Ecto neural progenitor cell (in vitro differentiated cells): ENCODE measurements at regions not wholly inside any gene's neighbourhood (a gene's known extent, or its start where the extent isn't known, plus 50 kb on each side); places are given as distances from the start of the nearest gene placed in this dataset.
"Not testable (repeated sequence)": the region's sequence is repeated elsewhere in the genome, so short reads cannot be mapped to it uniquely, and the experiment has no call there.

Experiments
- DNase-seq: peaks from one replicate; pipeline ENCODE4 v3.0.0-alpha.2; 2018; ENCODE audit warnings: low spot score

GRCh38 chr17:54194268-54194667 lies 371.5 kb downstream of the KIF2B start:
- DNase-seq, result no peak

- no peak for DNase-seq
These were observed 374.0 kb downstream of the KIF2B start for GRCh38 chr17:54196751-54197150.

DNA sequence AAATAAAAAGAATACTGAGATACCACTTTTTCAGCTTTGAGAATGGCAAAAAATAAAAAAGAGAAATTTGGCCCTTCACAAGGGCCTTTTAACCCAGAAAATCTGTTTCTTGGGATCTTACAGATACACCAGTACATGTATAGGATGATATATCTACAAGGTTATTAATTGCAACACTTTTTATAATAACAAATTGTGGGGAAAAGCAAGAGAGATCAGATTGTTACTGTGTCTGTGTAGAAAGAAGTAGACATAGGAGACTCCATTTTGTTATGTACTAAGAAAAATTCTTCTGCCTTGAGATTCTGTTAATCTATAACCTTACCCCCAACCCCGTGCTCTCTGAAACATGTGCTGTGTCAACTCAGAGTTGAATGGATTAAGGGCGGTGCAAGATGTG lies 378.7 kb downstream of the KIF2B start:
- not testable (repeated sequence) for DNase-seq

- DNase-seq, result no peak
These were observed 398.1 kb downstream of the KIF2B start for GRCh38 chr17:54220829-54221228.

GRCh38 chr17:54221499-54221898 lies 398.8 kb downstream of the KIF2B start:
- no peak for DNase-seq

GRCh38 chr17:54235571-54235970 lies 412.8 kb downstream of the KIF2B start:
- no peak for DNase-seq

DNA sequence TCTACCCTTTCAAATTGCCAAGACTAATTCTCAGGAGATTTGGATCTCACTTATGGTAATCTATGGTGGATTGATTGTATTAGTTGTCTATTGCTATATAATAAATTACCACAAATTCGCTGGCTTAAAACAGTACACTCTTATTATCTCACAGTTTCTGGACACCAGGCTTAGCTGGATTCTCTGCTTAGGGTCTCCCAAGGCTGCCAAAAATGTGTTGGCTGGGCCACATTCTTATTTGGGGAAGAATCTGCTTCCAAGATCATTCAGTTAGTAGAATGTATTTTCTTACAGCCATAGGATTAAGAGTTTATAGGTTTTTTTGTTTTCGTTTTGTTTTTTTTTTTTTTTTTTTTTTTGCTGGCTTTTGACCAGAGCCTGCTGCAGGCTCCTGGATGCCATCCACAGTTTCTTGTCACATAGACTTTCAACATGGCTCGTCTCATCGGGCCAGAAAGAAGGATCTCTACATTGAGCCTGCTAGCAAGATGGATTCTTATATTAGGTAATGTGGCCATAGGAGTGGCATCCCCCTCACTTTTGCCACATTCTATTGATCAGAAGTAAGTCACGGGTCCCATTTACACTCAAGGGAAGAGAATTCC lies 415.3 kb downstream of the KIF2B start:
- DNase-seq, result no peak

DNA sequence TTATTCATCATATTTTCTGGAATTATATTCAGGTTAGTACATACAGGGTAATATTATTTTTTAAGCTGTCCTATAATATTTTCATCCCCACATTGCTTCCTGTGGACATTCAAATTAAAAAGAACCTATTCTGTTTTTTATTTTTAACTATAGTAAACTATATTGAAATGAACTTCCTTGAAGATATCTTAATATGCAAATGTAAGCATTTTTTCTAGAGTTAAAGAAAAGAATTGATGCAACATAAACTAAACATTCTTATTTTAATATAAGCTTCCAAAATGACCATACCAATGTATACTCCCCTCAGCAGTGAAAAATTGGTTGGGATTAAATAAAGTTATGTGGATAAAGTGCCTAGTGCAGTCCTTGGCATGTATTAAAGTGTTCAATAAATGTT lies 416.6 kb downstream of the KIF2B start:
- DNase-seq, result no peak

DNA sequence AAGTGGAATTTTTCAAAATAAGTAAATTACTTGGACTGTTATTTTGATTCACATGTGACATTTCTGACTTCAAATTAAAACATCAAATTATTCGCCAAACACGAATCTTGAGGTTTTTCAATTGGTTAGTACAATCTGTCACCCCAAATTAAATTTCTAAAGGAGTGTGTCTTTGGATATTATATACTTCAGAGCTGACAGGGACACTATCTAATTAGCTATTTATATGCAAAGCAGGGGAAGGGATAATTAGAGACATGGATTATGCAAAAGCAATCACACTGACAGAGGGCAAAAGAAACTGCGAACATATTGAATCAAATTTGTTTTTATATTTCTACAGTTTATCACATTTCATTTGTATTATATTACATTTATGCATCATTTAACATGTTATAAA lies 433.0 kb downstream of the KIF2B start:
- no peak for DNase-seq

GRCh38 chr17:54256401-54256929 lies 433.7 kb downstream of the KIF2B start:
- no peak for DNase-seq

DNA sequence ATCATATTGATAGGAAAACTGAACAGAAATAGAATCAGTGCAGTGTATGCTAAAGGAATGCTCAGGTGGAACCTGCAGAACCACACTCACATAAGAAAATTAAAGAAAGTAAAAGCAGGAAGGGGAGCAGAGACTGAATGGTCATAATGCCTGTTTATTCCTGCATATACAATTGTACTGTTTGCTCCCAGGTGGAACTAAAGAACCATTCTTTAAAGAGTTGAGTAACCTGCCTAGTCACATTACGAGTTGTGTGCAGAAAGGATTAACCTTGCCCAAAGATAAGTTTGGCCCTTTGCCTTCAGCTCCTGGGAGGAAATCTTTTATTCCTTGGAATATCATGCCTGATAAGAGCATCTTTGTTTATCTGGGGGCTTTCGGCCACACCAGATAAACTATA lies 434.7 kb downstream of the KIF2B start:
- no peak for DNase-seq

GRCh38 chr17:54259476-54259875 lies 436.7 kb downstream of the KIF2B start:
- DNase-seq, result no peak

DNA sequence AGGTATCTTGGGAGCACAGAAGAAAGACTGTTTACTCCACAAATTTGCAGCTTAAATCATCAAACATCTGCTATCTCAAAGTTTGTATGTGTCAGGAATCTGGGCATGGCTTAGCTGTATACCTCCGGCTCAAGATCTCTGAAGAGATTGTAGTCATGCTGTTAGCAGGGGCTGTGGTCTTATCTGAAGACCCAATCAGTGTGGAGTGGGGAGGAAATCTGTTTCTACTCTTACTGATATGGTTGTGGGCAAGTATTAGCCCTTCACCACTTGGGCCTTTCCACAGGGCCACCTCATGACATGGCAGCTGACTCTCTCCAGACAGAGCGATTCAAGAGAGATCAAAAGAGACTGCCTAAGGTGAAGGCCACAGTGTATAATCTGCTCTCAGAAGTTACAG lies 438.7 kb downstream of the KIF2B start:
- DNase-seq, result no peak

GRCh38 chr17:54269881-54270280 lies 447.2 kb downstream of the KIF2B start:
- DNase-seq, result no peak

GRCh38 chr17:54270499-54270898 lies 447.8 kb downstream of the KIF2B start:
- DNase-seq, result no peak

GRCh38 chr17:54277868-54278267 lies 455.1 kb downstream of the KIF2B start:
- no peak for DNase-seq

DNA sequence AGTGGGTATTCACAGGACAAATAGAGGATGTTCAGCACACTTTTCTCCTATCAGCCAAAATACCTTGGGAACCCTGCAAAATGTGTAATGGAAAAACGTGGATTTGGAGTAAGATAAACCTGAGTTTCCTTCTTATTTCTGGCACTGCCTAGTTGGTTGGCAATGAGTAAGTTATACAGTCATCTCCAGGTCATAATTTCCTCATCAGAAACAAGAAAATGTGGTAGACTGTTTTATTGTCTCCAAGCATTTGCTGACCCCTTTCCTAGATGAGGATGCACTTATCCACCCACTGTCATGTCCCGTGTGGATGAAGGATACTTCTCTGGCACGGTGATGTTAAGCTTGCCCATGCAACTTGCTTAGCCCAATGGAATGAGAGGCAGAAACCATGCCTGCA lies 458.0 kb downstream of the KIF2B start:
- no peak for DNase-seq

DNA sequence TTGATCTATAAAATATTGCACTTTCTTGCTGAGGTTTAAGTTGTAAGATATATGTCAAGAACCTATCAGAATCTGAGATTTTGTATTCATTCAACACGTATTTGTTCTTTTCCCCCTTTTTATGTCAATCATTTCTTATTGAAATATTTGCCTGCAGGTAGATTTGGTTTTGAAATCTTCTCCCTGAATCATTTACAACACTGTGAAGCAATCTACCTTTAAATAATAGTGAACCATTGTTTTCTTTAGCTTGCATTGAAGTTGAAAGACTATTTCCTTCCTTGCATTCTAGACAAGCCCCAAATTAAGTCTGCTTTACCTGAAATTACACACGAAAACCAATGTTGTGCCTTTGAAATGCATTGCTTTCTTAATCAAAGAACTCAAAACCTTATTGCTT lies 460.2 kb downstream of the KIF2B start:
- no peak for DNase-seq

GRCh38 chr17:54307351-54307750 lies 484.6 kb downstream of the KIF2B start:
- no peak for DNase-seq

DNA sequence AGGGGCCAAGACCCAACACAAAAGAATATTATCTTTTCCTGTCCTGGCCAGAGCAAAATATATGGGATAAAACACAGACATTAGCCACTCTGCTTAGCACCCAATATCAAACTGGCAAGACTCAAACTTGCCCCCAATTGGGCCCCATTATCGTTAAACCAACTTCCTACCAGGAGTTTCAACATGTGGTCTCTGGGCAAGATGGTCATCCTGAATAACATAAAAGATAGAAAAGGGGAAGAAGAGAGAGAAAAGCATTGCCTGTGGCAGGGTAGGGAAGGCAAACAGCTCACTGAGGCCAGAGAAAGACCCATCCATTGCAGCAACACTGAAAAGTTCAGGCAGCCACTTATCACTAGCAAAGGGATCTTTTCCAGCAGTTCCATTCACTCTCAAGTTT lies 502.1 kb downstream of the KIF2B start:
- no peak for DNase-seq

GRCh38 chr17:54339731-54340130 lies 517.0 kb downstream of the KIF2B start:
- DNase-seq, result no peak

GRCh38 chr17:54347495-54347894 lies 524.8 kb downstream of the KIF2B start:
- DNase-seq, result no peak

- no peak for DNase-seq
These were observed 525.5 kb downstream of the KIF2B start for GRCh38 chr17:54348234-54348633.

- DNase-seq, result no peak
These were observed 531.2 kb downstream of the KIF2B start for GRCh38 chr17:54353789-54354525.
